HG03520 (cell line): ENCODE measurements at regions not wholly inside any gene's neighbourhood (a gene's known extent, or its start where the extent isn't known, plus 50 kb on each side); places are given as distances from the start of the nearest gene placed in this dataset.
A peak's percentile ranks its signal among the peaks of the same experiment; 100 is the strongest.
"Not testable (repeated sequence)": the region's sequence is repeated elsewhere in the genome, so short reads cannot be mapped to it uniquely, and the experiment has no call there.

Experiments used
- ATAC-seq: cut with Tn5 transposase; IDR thresholded peaks from one replicate; pipeline ENCODE4 v1.9.1; 2021; ENCODE audit warnings: mild to moderate bottlenecking, moderate library complexity; ENCODE audit not compliant: unreplicated experiment

GRCh38 chr6:104522533-104522932 is 337.2 kb downstream of the HACE1 start:
- no peak for ATAC-seq

DNA sequence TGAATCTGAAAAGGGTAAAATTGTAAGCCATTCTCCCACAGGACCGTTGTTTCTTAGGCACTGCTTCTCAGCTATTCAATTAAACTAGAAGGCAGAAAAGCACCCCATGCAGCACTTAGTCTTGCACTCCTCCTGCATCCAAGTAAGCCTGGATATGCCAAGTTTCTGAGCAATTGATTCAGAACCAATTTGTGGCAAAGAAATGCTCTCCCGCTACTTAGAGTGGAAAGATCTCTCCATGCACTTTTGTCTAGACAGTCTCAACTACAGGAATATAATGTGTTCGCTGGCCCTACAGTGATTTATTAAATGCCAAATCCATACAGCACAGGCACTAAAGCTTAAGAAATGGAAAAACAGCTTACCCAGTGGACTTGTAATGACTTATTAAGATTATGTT is 338.5 kb downstream of the HACE1 start:
- ATAC-seq, result no peak

- no peak for ATAC-seq
Measured at GRCh38 chr6:104519566-104519965, 340.2 kb downstream of the HACE1 start.

DNA sequence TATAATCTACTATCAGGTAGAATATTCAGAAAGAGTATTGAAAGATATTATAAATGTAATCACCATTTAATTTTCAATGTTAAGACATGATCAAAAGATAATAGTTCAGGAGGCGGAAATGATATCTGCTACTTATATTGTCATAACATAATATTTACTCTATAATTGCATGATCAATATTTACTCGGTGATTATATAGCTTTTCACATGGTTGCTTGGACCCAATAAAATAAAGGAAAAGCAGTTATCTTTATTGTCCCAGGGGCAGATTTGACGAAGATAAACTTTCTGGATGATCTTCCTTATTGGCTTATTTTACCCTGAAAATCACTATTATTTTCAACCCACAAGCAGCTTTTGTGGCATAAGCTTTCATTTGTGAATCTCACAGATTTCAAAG is 350.4 kb downstream of the HACE1 start:
- no peak for ATAC-seq

DNA sequence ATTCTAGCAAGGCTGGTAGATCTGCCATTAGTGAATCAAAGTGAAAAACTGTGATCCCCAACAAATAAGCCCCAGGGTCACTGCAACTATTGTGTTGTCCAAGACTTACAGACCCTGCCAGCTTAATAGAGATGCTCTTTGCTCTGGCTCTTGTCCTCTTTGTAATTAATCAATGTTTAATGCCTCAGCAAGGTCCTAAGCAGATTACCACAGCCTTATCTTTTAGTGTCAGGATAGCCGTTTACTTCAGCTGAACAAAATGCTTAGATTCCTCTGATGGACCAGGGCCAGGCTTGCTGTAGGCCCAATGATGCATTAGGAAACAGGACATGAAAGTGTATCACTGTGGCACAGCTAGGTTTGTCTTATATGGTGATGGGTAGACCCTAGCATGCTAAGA is 353.3 kb downstream of the HACE1 start:
- no peak for ATAC-seq

DNA sequence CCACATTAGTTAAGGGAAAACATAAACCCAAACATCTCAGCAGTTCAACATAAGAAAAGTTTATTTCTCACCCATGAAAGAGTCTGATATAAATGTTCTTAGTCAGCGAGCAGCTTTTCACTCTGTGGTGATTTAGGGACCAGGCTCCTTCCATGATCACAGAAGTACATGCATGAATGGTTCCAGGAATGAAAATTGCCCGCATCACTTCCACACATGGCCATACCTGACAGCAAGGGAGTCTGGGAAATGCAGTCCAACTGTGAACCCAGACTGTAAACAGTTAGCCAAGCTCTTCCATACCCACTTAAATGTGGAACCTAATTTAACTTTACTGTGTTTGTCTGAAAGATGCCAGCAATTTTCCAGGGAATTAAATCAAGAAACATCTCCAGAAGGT is 353.9 kb downstream of the HACE1 start:
- ATAC-seq, result no peak

DNA sequence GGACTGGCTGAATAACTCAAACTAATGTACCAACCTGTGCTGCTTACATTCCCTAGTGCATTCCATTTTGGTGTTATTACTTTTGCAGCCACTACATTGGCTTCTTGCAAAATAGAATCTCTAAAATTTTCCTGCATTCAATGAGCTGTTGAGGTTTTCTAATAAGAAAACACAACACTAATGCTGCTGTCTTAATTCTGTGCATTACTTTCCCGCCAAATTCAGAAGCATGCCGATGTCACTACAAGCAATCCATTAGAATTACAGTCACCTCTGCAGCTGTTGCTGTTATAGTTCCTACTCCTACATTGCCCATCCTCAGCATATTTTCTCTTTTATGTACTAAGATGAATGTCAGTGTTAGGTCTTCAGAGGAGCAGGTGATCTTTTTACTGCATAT is 359.5 kb downstream of the HACE1 start:
- ATAC-seq, result no peak

- no peak for ATAC-seq
Measured at GRCh38 chr6:104486035-104486434, 373.7 kb downstream of the HACE1 start.

DNA sequence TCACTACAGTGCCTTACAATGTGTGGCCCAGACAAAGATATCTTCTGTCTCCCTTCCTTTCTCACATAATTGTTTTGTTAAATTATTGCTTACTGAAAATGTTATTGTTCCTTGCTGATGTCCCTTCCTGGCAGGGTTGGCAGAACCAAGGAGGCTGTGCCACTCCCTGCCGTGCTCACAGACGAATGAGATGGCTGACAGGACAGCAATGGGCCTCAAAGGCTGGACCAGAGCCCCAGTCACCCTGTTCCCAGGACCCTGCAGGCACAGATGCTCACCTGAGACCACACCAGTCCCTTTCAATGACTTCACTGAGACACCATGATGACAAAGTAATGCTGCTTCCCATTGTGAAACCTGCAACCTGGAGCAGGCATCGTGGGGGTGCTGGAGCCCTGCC is 375.1 kb downstream of the HACE1 start:
- ATAC-seq, result no peak

- no peak for ATAC-seq
Measured at GRCh38 chr6:104484191-104484590, 375.5 kb downstream of the HACE1 start.

DNA sequence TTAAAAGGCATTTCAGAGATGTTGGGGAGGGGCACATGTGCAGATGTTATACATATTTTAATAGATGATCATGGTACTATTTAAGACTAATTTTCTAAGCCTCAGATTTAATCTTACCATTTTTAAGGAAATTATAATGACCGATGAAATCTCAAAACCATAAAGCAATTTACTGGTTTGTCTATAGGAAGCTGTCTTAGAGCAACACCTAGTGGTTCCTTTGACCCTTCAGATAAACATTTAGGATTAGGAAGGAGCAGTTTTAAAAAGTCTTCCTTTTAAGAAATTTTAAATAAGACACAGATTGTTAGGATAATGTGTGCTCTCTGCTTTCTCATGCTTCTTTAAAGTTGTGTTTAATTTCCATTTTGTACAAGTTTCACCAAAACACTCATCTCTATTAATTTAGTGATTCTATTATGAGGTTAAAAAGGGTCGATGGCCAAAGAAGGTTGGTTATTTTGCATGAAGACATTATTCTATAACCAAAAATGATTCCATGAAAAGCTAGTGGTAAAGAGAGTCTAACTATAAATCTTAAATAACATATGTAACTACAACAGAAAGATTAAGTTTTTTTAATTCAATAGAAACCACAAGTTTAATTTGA is 376.4 kb downstream of the HACE1 start:
- no peak for ATAC-seq

DNA sequence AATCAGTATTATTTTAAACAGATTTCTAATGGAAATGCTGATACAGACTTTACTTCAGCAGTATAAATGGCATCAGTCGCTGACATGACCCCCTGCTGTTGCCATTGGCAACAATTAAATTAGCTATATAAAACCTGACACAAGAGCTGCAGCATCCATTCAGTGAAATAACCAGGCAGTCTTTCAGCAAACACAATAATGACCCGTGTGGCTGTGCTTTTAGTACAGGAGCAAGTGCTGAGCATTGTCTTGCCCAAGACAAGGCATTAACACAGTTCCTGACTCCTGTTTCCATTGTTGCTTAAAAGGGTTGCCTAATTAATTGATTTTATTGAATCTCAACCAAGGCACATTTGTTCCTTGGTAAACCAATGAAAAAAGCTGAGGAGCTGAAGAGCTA is 382.1 kb downstream of the HACE1 start:
- no peak for ATAC-seq

- no peak for ATAC-seq
Measured at GRCh38 chr6:104473021-104473429, 386.7 kb downstream of the HACE1 start.

GRCh38 chr6:104472021-104472901 is 387.5 kb downstream of the HACE1 start:
- no peak for ATAC-seq

DNA sequence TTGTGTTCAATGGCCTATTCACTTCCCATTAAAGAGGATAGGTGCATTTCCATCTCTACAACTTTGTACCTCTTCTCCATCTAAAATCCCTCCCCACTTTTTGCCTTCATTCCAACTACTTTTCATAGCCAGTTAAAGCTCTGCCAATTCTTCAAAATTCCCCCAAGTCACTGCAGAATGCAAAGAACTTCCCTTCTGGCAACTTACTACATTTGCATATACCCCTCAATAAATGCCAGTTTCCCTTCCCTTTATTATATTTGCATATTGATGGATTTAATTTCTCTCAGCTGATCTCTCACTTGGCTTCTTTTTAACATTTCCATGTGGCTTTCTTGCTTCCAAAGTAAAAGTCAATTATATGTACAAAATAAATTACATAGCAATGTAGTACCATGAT is 393.4 kb downstream of the HACE1 start:
- ATAC-seq, result no peak

- no peak for ATAC-seq
Measured at GRCh38 chr6:104462811-104463599, 396.7 kb downstream of the HACE1 start.

GRCh38 chr6:104460738-104461483 is 398.8 kb downstream of the HACE1 start:
- ATAC-seq, result peak; percentile 55

DNA sequence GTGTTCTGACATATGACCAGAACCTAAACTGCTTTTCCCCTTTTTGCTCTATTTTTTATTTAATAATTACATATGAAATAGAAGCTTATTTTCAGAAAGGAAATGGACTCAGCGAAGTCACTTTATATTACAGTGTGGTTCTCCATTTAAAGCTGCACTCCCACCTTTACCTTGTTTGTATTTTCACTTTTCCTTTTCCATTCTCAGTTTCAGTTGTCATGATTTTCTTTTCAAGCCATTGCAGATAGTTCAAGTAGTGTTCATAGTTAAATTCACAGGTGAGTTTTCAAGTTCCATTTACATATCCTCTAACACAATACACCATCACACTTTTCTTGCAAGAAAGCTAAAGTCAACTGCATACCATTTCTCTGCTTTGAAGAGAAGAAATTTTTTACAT is 400.2 kb downstream of the HACE1 start:
- ATAC-seq, result peak; percentile 71

DNA sequence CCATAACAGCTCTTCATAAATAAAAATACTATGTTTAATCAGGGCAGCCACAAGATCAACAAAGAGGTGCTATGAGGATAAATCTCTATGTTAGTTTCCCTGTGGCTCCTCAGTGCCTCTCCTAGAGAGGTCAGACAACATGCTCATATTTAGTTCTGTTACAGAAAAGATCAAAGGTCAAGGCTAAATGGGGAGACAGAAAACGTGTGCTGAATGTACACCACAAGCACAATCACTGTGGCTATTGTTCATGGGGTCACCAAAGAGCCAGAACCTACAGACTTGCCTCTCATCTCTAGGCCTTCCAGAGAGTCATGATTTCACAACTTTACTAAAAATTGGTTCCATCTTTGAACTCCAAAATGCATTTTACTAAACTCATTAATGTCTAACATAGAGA is 409.8 kb downstream of the HACE1 start:
- ATAC-seq, result no peak

- not testable (repeated sequence) for ATAC-seq
Measured at GRCh38 chr6:104446101-104447080, 413.3 kb downstream of the HACE1 start.
